Esophagus muscularis mucosa (tissue), 4 donors: ENCODE measurements at regions not wholly inside any gene's neighbourhood (a gene's known extent, or its start where the extent isn't known, plus 50 kb on each side); places are given as distances from the start of the nearest gene placed in this dataset.

Experiments
- DNase-seq: peaks from one replicate; pipeline ENCODE4 v3.0.0-alpha.2; 2017; ENCODE audit errors: extremely low spot score
- H3K27ac ChIP-seq, 4 donors: fragments of 200-600 bp; sonication (generic); replicated peaks in 1 of 4; 1 replicate in 3 of 4; 2 replicates in 1 of 4; pipeline ENCODE4 v1.5.1; 2016 to 2019; ENCODE audit warnings: mild to moderate bottlenecking in 1 of 4
- H3K27me3 ChIP-seq, 4 donors: fragments of 200-600 bp; sonication (generic); one replicate each; pipeline versions ENCODE4 v1.5.1 to v1.6.0; 2016 to 2019
- H3K36me3 ChIP-seq, 4 donors: fragments of 200-600 bp; sonication (generic); one replicate each; pipeline ENCODE4 v1.5.1; 2016 to 2019
- H3K4me1 ChIP-seq, 4 donors: fragments of 200-600 bp; sonication (generic); one replicate each; pipeline ENCODE4 v1.5.1; 2016 to 2019
- H3K4me3 ChIP-seq, 4 donors: fragments of 200-600 bp; sonication (generic); 1 replicate in 2 of 4; 2 replicates in 2 of 4; pipeline ENCODE4 v1.5.1; 2016 to 2019; ENCODE audit warnings: mild to moderate bottlenecking in 4 of 4, moderate library complexity in 1 of 4
- H3K9me3 ChIP-seq, 4 donors: fragments of 200-600 bp; sonication (generic); 1 replicate in 3 of 4; 2 replicates in 1 of 4; pipeline ENCODE4 v1.5.1; 2016 to 2019
- EP300 ChIP-seq: sonication (generic); formaldehyde crosslinking; IDR thresholded peaks from one replicate; pipeline ENCODE4 v1.6.1; 2017; ENCODE audit warnings: antibody characterized with exemption
- POLR2A ChIP-seq: fragments of 450-650 bp; IDR thresholded peaks from one replicate; pipeline ENCODE4 v1.6.1; 2017; ENCODE audit warnings: antibody characterized with exemption, moderate library complexity, mild to moderate bottlenecking, low read depth
- POLR2AphosphoS5 ChIP-seq, 2 donors: sonication (generic); formaldehyde crosslinking; IDR thresholded peaks; one replicate each; pipeline ENCODE4 v1.6.1; 2017; ENCODE audit warnings: antibody characterized with exemption in 2 of 2
- WGBS: methylation state at CpG from one replicate; pipeline ENCODE4 v1.1.5; 2018; 5-methylcytosine and 5-hydroxymethylcytosine counted together
- intact Hi-C: fragments of 100-400 bp; cut with DNase I; formaldehyde crosslinking; loops from one replicate; pipeline ENCODE4 v1.15.1; 2023
- TF ChIP-seq, protein P1 (sequence below), 3 experiments: fragments of 200-600 bp in 2 of 3; fragments of 450-650 bp in 1 of 3; sonication (generic) in 2 of 3; IDR thresholded peaks; one replicate each; pipeline ENCODE4 v1.5.1; 2017 to 2019; ENCODE audit warnings: antibody characterized with exemption in 3 of 3, mild to moderate bottlenecking in 2 of 3, moderate library complexity in 1 of 3

DNA sequence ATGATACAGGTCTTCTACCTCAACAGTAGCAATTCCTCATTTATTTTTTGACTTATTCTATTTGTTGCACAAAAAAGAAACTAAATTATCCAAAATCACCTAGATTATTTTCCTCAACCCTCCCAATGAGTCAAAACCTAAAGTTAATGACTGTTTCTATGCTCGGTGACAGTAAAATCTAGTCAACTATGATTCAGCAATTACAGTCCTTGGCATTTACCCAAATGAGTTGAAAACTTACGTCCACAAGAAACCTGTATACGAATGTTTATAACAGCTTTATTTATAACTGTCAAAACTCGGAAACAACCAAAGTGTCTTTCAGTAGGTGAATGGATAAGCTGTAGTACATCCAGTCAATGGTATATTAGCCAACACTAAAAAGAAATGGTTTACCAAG, 439.3 kb downstream of the CBLN2 start:
- no peak overlapping the region for H3K4me3 ChIP-seq
- H3K9me3 ChIP-seq = no peaks in the 10 kb centered on the region
- DNase-seq = no peak
- H3K27me3 ChIP-seq = no peaks in the 10 kb centered on the region
- H3K27ac ChIP-seq = no peak overlapping the region
- intact Hi-C loops = no loop called here
- H3K36me3 ChIP-seq = no peaks in the 10 kb centered on the region
- no peak for TF ChIP-seq POLR2A
- no peak for TF ChIP-seq EP300
- TF ChIP-seq, protein P1, sequence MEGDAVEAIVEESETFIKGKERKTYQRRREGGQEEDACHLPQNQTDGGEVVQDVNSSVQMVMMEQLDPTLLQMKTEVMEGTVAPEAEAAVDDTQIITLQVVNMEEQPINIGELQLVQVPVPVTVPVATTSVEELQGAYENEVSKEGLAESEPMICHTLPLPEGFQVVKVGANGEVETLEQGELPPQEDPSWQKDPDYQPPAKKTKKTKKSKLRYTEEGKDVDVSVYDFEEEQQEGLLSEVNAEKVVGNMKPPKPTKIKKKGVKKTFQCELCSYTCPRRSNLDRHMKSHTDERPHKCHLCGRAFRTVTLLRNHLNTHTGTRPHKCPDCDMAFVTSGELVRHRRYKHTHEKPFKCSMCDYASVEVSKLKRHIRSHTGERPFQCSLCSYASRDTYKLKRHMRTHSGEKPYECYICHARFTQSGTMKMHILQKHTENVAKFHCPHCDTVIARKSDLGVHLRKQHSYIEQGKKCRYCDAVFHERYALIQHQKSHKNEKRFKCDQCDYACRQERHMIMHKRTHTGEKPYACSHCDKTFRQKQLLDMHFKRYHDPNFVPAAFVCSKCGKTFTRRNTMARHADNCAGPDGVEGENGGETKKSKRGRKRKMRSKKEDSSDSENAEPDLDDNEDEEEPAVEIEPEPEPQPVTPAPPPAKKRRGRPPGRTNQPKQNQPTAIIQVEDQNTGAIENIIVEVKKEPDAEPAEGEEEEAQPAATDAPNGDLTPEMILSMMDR (IDR thresholded peaks at IDR 0.05) = no peak
- TF ChIP-seq POLR2AphosphoS5 (IDR thresholded peaks at IDR 0.05) = no peak
- no peaks in the 10 kb centered on the region for H3K4me1 ChIP-seq
- WGBS = 68% methylated on average over 4 of the region's 4 CpGs

DNA sequence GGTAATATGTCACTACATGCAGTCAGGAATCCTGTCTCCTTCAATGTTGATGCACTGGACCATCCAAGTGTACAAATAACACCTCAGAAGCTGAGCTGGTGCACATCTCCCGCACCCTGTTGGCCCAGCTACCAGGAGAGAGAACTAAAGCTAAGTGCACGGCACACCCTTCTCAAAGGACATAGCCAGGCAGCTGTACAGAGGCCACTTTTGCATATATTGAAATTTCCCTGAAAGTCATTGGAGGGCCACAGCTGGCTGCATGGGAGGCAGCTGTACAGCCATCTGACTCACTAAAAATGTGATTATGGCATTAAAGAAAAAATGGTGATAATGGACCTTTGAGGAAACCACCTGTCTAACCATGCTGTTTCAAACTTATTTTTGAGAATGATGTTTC, 441.7 kb downstream of the CBLN2 start:
- intact Hi-C loops = no loop called here
- no peaks in the 10 kb centered on the region for H3K27me3 ChIP-seq
- H3K4me3 ChIP-seq = no peak overlapping the region
- no peak overlapping the region for H3K27ac ChIP-seq
- no peak for DNase-seq
- 86% methylated on average over 1 of the region's 2 CpGs for WGBS
- no peaks in the 10 kb centered on the region for H3K36me3 ChIP-seq
- no peak for TF ChIP-seq EP300
- TF ChIP-seq, protein P1 (IDR thresholded peaks at IDR 0.05) = no peak
- TF ChIP-seq POLR2A = no peak
- no peak for TF ChIP-seq POLR2AphosphoS5 (IDR thresholded peaks at IDR 0.05)
- H3K9me3 ChIP-seq = no peaks in the 10 kb centered on the region
- no peaks in the 10 kb centered on the region for H3K4me1 ChIP-seq

DNA sequence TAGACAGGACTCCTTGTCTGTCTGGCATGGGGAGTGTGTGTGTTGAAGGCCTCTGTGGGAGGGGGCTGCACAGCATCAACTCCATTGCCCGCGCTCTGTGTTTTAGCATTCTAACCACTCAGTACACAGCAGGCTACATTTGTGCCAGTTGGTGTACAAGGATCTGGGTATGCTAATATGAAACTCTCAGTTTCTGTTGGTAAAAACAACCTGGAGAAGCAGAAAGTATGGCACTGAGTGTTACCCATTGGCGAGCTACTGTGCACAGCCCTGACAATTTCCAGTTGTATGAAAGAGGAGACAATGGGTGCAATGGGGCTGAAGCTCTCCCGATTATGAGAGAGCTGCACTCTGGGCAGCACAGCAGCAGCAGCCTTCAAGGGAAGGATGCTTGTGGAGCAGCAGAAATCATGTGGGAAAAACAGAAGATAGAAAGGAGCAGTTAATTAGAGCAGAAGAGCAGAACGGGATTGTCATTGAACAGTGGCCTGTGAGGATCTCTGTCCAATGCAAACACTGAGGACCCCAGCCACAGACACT, 443.6 kb downstream of the CBLN2 start:
- Histone ChIP-seq H3K27me3 (no peaks in the 10 kb centered on the region), H3K9me3 (no peaks in the 10 kb centered on the region), H3K36me3 (no peaks in the 10 kb centered on the region), H3K27ac (no peak overlapping the region), H3K4me1 (no peaks in the 10 kb centered on the region), H3K4me3 (no peak overlapping the region)
- intact Hi-C loops = no loop called here
- 86% methylated on average over 5 of the region's 5 CpGs for WGBS
- TF ChIP-seq POLR2AphosphoS5 (IDR thresholded peaks at IDR 0.05) (no peak), POLR2A (no peak), EP300 (no peak)
- TF ChIP-seq, protein P1 (IDR thresholded peaks at IDR 0.05) = no peak
- DNase-seq = no peak

DNA sequence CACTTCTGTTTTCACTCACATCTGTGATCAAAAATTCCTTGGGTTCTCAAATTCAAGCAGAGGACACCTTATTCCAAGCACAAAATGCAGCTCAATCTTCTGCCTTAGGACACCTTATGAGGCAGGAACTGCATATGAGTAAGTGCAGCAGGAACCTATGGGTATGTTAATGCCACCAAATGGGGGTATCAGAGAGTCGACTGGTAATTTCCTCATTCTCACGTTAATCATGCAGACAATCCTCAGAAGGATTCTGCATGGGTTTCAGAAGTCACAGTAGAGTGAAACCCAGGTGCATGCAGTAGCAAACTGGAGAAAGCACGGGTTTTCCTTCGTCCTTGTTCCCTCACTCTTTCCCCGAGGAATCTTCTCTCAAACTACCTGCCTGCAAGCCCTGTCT, 452.8 kb downstream of the CBLN2 start:
- no peak for DNase-seq
- intact Hi-C loops = no loop called here
- WGBS = 38% methylated on average over 5 of the region's 5 CpGs
- H3K36me3 ChIP-seq = no peaks in the 10 kb centered on the region
- no peaks in the 10 kb centered on the region for H3K4me1 ChIP-seq
- no peak overlapping the region for H3K27ac ChIP-seq
- no peaks in the 10 kb centered on the region for H3K9me3 ChIP-seq
- H3K27me3 ChIP-seq = no peaks in the 10 kb centered on the region
- TF ChIP-seq EP300 (no peak), POLR2A (no peak), POLR2AphosphoS5 (IDR thresholded peaks at IDR 0.05) (no peak)
- TF ChIP-seq, protein P1 (IDR thresholded peaks at IDR 0.05) = no peak
- H3K4me3 ChIP-seq = no peak overlapping the region

DNA sequence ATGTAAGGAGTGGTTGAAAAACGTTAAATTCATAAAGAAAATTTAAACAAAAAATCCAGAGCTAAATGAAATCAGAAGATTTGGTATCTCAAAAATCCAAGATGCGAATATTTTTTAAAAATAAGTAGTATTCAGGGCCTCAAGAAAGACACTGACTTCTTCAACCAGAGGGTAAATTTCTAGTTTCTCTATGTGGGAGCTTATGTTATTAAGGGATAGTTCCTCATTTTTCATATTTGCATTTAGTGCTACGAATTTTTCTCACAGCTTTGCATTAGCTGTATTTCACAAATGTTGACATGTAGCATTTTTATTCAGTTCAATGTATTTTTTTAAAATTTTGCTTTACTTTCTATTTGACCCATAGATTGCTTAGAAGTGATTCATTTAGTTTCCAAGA, 454.7 kb downstream of the CBLN2 start:
- Histone ChIP-seq H3K27me3 (no peaks in the 10 kb centered on the region), H3K9me3 (no peaks in the 10 kb centered on the region), H3K4me1 (no peaks in the 10 kb centered on the region), H3K27ac (no peak overlapping the region), H3K4me3 (no peak overlapping the region), H3K36me3 (no peaks in the 10 kb centered on the region)
- WGBS = 70% methylated on average over 3 of the region's 3 CpGs
- no peak for TF ChIP-seq EP300
- TF ChIP-seq, protein P1 (IDR thresholded peaks at IDR 0.05) = no peak
- no peak for TF ChIP-seq POLR2AphosphoS5 (IDR thresholded peaks at IDR 0.05)
- no peak for TF ChIP-seq POLR2A
- DNase-seq = no peak
- intact Hi-C loops = no loop called here
